ENCODE measurements at regions not wholly inside any gene's neighbourhood (a gene's known extent, or its start where the extent isn't known, plus 50 kb on each side); places are given as distances from the start of the nearest gene placed in this dataset.

- TF ChIP-seq CTCF (IDR thresholded peaks at IDR 0.05), result no peak
- no peak for TF ChIP-seq POLR2A (IDR thresholded peaks at IDR 0.05)
Observed at GRCh38 chr15:69697916-69698315, 245.3 kb downstream of the RPLP1 start.
